ENCODE measurements at regions not wholly inside any gene's neighbourhood (a gene's known extent, or its start where the extent isn't known, plus 50 kb on each side); places are given as distances from the start of the nearest gene placed in this dataset.

- no peak for DNase-seq
These were observed 1101.6 kb upstream of the RAG2 start for GRCh38 chr11:37699644-37700043.

- DNase-seq: no peak
These were observed 1097.2 kb upstream of the RAG2 start for GRCh38 chr11:37695283-37695682.

GRCh38 chr11:37689951-37690350 is 1091.9 kb upstream of the RAG2 start:
- no peak for DNase-seq

GRCh38 chr11:37688456-37688855 is 1090.4 kb upstream of the RAG2 start:
- no peak for DNase-seq

GRCh38 chr11:37687130-37687529 is 1089.1 kb upstream of the RAG2 start:
- DNase-seq: no peak

- no peak for DNase-seq
These were observed 1073.3 kb upstream of the RAG2 start for GRCh38 chr11:37671321-37671720.

- no peak for DNase-seq
These were observed 1068.9 kb upstream of the RAG2 start for GRCh38 chr11:37666960-37667359.

- no peak for DNase-seq
These were observed 1059.6 kb upstream of the RAG2 start for GRCh38 chr11:37657645-37658044.

- DNase-seq: no peak
These were observed 1049.7 kb upstream of the RAG2 start for GRCh38 chr11:37647767-37648166.

- no peak for DNase-seq
These were observed 1045.9 kb upstream of the RAG2 start for GRCh38 chr11:37643968-37644367.

- DNase-seq: no peak
These were observed 1044.3 kb upstream of the RAG2 start for GRCh38 chr11:37642296-37642695.

GRCh38 chr11:37632748-37633147 is 1034.7 kb upstream of the RAG2 start:
- DNase-seq: no peak

GRCh38 chr11:37630866-37631265 is 1032.8 kb upstream of the RAG2 start:
- DNase-seq: no peak

- DNase-seq: no peak
These were observed 1025.7 kb upstream of the RAG2 start for GRCh38 chr11:37623778-37624177.

GRCh38 chr11:37621662-37622061 is 1023.6 kb upstream of the RAG2 start:
- DNase-seq: no peak

- DNase-seq: no peak
These were observed 1018.3 kb upstream of the RAG2 start for GRCh38 chr11:37616291-37616690.

GRCh38 chr11:37613031-37613430 is 1015.0 kb upstream of the RAG2 start:
- no peak for DNase-seq

- no peak for DNase-seq
These were observed 1014.1 kb upstream of the RAG2 start for GRCh38 chr11:37612146-37612545.

- DNase-seq: no peak
These were observed 1007.2 kb upstream of the RAG2 start for GRCh38 chr11:37605229-37605628.

- DNase-seq: no peak
These were observed 1000.3 kb upstream of the RAG2 start for GRCh38 chr11:37598381-37598780.

GRCh38 chr11:37597776-37598175 is 999.7 kb upstream of the RAG2 start:
- no peak for DNase-seq

- DNase-seq: no peak
These were observed 997.8 kb upstream of the RAG2 start for GRCh38 chr11:37595845-37596244.

GRCh38 chr11:37574361-37574760 is 976.3 kb upstream of the RAG2 start:
- no peak for DNase-seq

- no peak for DNase-seq
These were observed 974.6 kb upstream of the RAG2 start for GRCh38 chr11:37572491-37573171.

GRCh38 chr11:37571246-37571645 is 973.2 kb upstream of the RAG2 start:
- DNase-seq: no peak

- DNase-seq: no peak
These were observed 963.0 kb upstream of the RAG2 start for GRCh38 chr11:37560991-37561390.
